ENCODE measurements at regions not wholly inside any gene's neighbourhood (a gene's known extent, or its start where the extent isn't known, plus 50 kb on each side); places are given as distances from the start of the nearest gene placed in this dataset.

GRCh38 chr12:88393017-88393767 lies 187.1 kb downstream of the KITLG start:
- no peak overlapping the region for H3K4me3 ChIP-seq (ENCODE audit: low read depth, low read length)
- peak; percentile 81 for DNase-seq (ENCODE audit: low read depth)
- peak; percentile 67 for TF ChIP-seq CTCF (conservative IDR thresholded peaks at IDR 0.05; ENCODE audit: low read depth, low read length)

GRCh38 chr12:88398031-88398430 lies 182.2 kb downstream of the KITLG start:
- no peak overlapping the region for H3K4me3 ChIP-seq (ENCODE audit: low read depth, low read length)
- no peak for TF ChIP-seq CTCF (conservative IDR thresholded peaks at IDR 0.05; ENCODE audit: low read depth, low read length)
- no peak for DNase-seq (ENCODE audit: low read depth)

- no peak for TF ChIP-seq CTCF (conservative IDR thresholded peaks at IDR 0.05; ENCODE audit: low read depth, low read length)
- no peak overlapping the region for H3K4me3 ChIP-seq (ENCODE audit: low read depth, low read length)
- no peak for DNase-seq (ENCODE audit: low read depth)
These were observed 180.5 kb downstream of the KITLG start for GRCh38 chr12:88399811-88400210.

GRCh38 chr12:88400302-88400701 lies 180.0 kb downstream of the KITLG start:
- no peak for TF ChIP-seq CTCF (conservative IDR thresholded peaks at IDR 0.05; ENCODE audit: low read depth, low read length)
- no peak overlapping the region for H3K4me3 ChIP-seq (ENCODE audit: low read depth, low read length)
- no peak for DNase-seq (ENCODE audit: low read depth)

GRCh38 chr12:88401155-88401554 lies 179.1 kb downstream of the KITLG start:
- TF ChIP-seq CTCF (conservative IDR thresholded peaks at IDR 0.05; ENCODE audit: low read depth, low read length), result no peak
- peak; percentile 58 for DNase-seq (ENCODE audit: low read depth)
- no peak overlapping the region for H3K4me3 ChIP-seq (ENCODE audit: low read depth, low read length)

- H3K4me3 ChIP-seq (ENCODE audit: low read depth, low read length), result no peak overlapping the region
- no peak for TF ChIP-seq CTCF (conservative IDR thresholded peaks at IDR 0.05; ENCODE audit: low read depth, low read length)
These were observed 173.4 kb downstream of the KITLG start for GRCh38 chr12:88406905-88407304.

GRCh38 chr12:88408823-88409222 lies 171.4 kb downstream of the KITLG start:
- no peak for DNase-seq (ENCODE audit: low read depth)
- H3K4me3 ChIP-seq (ENCODE audit: low read depth, low read length), result no peak overlapping the region
- no peak for TF ChIP-seq CTCF (conservative IDR thresholded peaks at IDR 0.05; ENCODE audit: low read depth, low read length)

More at GRCh38 chr12:88406905-88407304, 173.4 kb downstream of the KITLG start:
- no peak for DNase-seq (ENCODE audit: low read depth)
